ENCODE measurements at regions not wholly inside any gene's neighbourhood (a gene's known extent, or its start where the extent isn't known, plus 50 kb on each side); places are given as distances from the start of the nearest gene placed in this dataset.

DNA sequence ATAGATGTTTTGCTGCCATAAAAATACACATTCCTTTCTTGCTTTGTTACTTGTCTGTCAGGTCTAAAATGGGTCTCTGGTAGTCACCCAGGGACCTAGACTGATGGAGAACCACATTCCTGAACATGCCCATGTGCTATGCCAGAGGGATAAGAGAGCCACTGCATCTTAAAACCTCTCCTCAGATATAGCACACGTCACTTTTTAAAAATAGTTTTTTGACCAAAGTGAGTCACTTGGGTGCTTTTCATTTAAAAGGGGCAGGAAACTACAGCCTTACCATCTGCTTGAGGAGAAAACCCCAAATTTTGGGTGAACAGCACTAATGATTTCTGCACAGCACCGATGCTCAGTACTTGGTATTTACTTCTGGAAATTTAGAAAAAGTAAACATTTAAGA is 197.8 kb downstream of the OGFRL1 start:
- DNase-seq: no peak

GRCh38 chr6:71488186-71488585 is 199.6 kb downstream of the OGFRL1 start:
- DNase-seq: no peak

DNA sequence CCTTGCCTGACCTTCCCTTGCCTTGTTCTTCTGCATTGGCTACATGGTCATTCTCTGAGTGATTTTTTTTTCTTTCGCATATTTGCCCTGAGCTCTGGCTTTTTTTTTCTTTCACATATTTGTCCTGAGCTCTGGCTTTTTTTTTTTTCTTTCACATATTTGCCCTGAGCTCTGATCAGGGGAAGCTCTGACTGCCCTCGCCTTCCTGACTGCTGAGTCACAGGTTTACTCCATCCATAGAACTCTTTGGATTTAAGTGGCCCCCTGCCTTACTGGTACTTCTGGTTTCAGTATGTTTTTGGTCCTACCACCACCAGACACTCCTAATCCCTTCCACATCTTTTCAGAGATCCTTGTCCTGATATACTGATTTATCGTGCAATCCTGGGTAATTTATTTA is 201.1 kb downstream of the OGFRL1 start:
- DNase-seq: no peak

DNA sequence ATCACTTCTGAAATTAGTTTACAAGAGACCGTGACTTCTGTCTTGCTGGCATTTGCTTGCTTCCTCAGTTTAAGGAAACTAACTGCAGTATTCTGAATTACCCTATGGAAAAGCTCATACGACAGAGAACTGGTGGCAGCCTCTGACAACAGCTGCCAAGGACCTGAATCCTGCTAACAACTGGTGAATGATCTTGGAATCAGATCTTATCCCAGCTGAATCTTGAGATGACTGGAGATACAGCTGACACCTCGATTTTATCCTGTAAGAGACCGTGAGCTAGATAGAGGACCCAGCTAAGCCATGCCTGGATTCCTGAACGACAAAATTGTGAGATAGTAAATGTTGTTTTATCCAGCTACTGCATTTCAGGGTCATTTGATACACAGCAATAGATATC is 202.3 kb downstream of the OGFRL1 start:
- DNase-seq: no peak

- no peak for DNase-seq
Observed at GRCh38 chr6:71491844-71492243, 203.2 kb downstream of the OGFRL1 start.

DNA sequence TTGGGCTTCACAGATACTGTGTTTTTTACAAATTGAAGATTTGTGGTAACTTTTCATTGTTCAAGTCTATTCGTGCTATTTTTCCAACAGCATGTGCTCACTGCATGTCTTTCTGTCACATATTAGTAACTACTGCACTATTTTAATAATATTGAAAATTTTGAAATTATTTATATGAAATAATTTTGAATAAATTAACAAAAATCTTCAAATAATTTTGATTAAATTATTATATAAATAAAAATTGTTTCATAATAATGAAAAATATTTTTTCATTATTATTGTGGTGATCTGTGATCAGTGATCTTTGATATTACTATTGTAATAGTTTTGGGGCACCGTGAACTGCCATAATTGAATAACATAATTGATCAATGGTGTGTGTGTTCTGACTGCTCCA is 204.1 kb downstream of the OGFRL1 start:
- no peak for DNase-seq

GRCh38 chr6:71496018-71496721 is 207.6 kb downstream of the OGFRL1 start:
- no peak for DNase-seq

- no peak for DNase-seq
Observed at GRCh38 chr6:71496722-71497033, 208.1 kb downstream of the OGFRL1 start.

DNA sequence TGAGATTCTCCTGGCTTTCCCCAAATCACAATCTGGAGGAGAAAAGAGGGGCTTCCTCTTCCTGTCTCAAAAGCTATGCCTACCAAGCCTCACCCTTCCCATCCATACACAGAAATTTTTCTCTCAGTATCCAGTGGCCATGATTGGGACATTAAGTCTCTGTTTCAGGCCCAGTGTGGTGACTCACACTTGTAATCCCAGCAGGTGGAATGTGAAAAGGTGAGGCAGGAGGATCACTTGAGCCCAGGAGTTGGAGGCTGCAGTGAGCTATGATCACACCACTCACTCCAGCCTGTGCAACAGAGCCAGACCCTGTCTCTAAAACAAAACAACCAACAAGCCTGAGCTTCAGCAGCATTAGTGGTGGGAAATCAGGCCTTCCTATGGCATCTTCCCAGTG is 210.0 kb downstream of the OGFRL1 start:
- no peak for DNase-seq

DNA sequence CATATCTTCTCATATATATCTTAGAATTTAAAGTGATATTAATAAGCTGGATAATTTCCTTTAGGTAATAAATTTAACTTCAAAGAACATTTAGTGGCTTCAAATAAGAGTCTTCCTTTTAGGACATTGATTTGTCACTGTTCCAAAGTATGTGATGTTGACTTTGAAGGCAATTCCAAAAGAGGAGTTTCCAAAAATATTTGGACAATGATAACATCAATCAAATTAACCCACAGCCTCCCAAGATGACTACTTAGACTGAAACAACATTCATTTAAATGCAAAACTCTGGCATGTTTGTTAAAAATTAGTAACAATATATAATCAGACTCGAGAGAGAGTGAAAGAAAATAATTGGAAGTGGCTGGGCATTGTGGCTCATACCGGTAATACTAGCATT is 211.1 kb downstream of the OGFRL1 start:
- DNase-seq: no peak

- no peak for DNase-seq
Observed at GRCh38 chr6:71502168-71502567, 213.6 kb downstream of the OGFRL1 start.

GRCh38 chr6:71502956-71503355 is 214.3 kb downstream of the OGFRL1 start:
- no peak for DNase-seq

- no peak for DNase-seq
Observed at GRCh38 chr6:71507183-71507582, 218.6 kb downstream of the OGFRL1 start.

- no peak for DNase-seq
Observed at GRCh38 chr6:71509191-71510005, 220.8 kb downstream of the OGFRL1 start.

- DNase-seq: no peak
Observed at GRCh38 chr6:71510057-71510713, 221.6 kb downstream of the OGFRL1 start.

- no peak for DNase-seq
Observed at GRCh38 chr6:71510856-71511255, 222.2 kb downstream of the OGFRL1 start.

- DNase-seq: no peak
Observed at GRCh38 chr6:71512256-71512655, 223.6 kb downstream of the OGFRL1 start.

- no peak for DNase-seq
Observed at GRCh38 chr6:71513036-71513435, 224.4 kb downstream of the OGFRL1 start.

DNA sequence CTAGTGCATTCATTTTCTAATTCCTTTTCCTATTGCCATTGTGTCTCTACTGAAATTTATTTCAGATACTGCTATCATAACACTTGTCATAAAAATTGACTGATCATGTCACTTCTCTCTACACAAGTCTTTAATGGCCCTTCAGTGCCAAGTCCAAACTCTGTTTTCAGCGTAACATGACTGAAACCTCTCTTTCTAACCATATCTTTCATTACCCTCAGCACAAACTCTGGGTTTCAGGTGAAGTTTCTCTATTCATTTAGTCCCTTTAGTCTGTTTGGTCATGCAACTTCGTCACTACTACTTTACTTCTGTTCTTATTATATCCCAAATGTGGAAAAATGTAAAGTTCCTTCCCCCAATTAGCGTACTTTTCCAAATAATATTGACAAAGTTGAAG is 234.9 kb downstream of the OGFRL1 start:
- DNase-seq: no peak

DNA sequence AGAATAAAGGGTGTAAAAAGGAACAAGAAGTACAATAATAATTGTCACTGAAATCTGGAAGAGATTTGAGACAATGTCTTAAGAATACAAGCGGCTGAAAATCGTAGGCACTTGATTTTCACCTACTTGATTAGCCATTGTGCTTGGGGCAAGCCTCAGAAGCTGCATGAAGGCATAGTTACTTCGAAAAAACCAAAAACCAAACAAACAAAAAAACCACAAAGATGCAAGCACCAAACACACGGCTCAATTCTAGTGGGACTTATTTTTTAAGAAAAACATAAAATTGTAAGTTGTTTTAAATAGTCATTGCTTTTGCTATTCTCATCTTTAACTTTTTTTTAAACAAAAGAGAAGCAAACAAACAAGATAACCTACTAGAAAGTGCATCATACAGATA is 235.6 kb downstream of the OGFRL1 start:
- no peak for DNase-seq

DNA sequence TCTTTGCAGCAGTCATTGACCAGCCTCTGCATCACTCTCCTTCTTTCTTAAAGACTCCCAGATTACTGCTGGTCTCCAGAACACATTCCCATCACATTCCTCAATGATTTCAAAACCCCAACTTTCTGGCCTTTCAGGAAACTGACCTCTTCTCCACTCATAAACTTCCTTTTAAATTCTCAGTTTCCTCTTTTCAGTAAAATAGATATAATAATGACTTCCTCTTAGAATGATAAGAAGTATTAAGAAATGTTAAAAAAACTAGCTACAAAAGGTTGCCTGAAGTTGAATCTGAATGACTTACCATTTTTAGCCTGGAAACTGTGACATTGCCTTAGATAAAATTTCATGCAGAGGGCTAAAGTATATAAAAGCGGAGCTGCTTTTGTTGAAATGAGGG is 239.3 kb downstream of the OGFRL1 start:
- no peak for DNase-seq

- DNase-seq: no peak
Observed at GRCh38 chr6:71529026-71529425, 240.4 kb downstream of the OGFRL1 start.

- DNase-seq: no peak
Observed at GRCh38 chr6:71529769-71530168, 241.2 kb downstream of the OGFRL1 start.

DNA sequence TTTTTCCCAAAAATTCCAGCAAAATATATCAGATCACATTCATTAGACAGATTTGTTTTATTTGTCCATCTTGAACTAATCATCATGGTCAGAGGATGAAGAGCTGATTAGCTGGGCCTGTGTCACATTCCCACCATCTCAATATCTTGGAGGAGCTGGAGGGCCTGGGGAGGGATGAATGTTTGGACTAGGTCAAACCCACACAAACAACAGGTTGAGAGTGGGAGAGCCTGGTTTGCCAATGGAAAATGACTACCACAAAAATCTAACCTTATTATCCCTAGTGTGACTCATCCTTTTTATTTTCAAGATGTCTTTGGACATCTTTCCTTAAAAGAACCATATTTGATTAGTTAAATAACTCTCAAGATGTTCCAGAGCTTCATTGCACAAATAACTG is 242.4 kb downstream of the OGFRL1 start:
- no peak for DNase-seq
